ENCODE measurements at regions not wholly inside any gene's neighbourhood (a gene's known extent, or its start where the extent isn't known, plus 50 kb on each side); places are given as distances from the start of the nearest gene placed in this dataset.
A peak's percentile ranks its signal among the peaks of the same experiment; 100 is the strongest.

DNA sequence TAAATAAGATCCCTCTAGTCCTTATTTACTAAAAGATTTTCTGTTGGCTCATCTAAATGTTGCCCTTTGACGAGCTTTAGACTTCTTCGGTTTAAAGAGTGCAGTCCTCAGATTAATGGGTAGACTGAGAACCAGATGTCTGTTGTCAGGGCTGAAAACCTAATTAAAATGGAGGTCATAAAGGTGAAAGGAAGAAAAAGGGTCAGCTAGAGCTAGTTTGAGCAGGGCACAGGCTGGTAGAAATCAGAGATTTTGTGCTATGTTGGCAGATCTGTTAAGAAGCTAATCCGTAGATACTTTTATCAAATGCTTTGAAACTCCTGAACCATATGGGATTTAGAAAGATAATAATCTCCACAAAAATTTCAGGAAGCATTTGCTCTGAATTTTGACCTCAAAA is 959.0 kb downstream of the PLA2G4A start:
- Histone ChIP-seq H3K27me3 (ENCODE audit: insufficient read depth, low read depth, low read length) (no peaks in the 10 kb centered on the region), H3K4me2 (ENCODE audit: low read length) (no peak overlapping the region), H3K9me2 (ENCODE audit: insufficient read depth, low read length) (no peaks in the 10 kb centered on the region), H3F3A (ENCODE audit: insufficient read depth, low read length, poor library complexity, severe bottlenecking) (no peaks in the 10 kb centered on the region), H3K9me3 (ENCODE audit: low read length) (no peaks in the 10 kb centered on the region), H4K20me1 (ENCODE audit: insufficient read depth) (no peaks in the 10 kb centered on the region), H3K9ac (ENCODE audit: low read length) (no peak overlapping the region), H2AFZ (ENCODE audit: low read depth, low read length) (no peak overlapping the region), H3K4me3 (ENCODE audit: low read length) (no peak overlapping the region), H3K36me3 (ENCODE audit: insufficient read depth, low read length) (no peaks in the 10 kb centered on the region), H3K79me2 (replicated peaks; ENCODE audit: insufficient read depth, low read length) (no peaks in the 10 kb centered on the region), H3K27ac (ENCODE audit: low read length) (no peak overlapping the region)
- TF ChIP-seq MXI1 (conservative IDR thresholded peaks at IDR 0.05; ENCODE audit: poor library complexity, severe bottlenecking) (no peak), CTCF (IDR thresholded peaks at IDR 0.05; ENCODE audit: poor library complexity, severe bottlenecking) (no peak), EP300 (conservative IDR thresholded peaks at IDR 0.05; ENCODE audit: poor library complexity, severe bottlenecking) (no peak), EZH2 (IDR thresholded peaks at IDR 0.05; ENCODE audit: borderline replicate concordance, insufficient read depth, low read length, poor library complexity, severe bottlenecking) (no peak), TAF1 (IDR thresholded peaks at IDR 0.05; ENCODE audit: low read depth) (no peak), POLR2AphosphoS5 (IDR thresholded peaks at IDR 0.05) (no peak), RAD21 (conservative IDR thresholded peaks at IDR 0.05) (no peak), SMC3 (conservative IDR thresholded peaks at IDR 0.05; ENCODE audit: poor library complexity) (no peak)
- TF ChIP-seq, protein P1, sequence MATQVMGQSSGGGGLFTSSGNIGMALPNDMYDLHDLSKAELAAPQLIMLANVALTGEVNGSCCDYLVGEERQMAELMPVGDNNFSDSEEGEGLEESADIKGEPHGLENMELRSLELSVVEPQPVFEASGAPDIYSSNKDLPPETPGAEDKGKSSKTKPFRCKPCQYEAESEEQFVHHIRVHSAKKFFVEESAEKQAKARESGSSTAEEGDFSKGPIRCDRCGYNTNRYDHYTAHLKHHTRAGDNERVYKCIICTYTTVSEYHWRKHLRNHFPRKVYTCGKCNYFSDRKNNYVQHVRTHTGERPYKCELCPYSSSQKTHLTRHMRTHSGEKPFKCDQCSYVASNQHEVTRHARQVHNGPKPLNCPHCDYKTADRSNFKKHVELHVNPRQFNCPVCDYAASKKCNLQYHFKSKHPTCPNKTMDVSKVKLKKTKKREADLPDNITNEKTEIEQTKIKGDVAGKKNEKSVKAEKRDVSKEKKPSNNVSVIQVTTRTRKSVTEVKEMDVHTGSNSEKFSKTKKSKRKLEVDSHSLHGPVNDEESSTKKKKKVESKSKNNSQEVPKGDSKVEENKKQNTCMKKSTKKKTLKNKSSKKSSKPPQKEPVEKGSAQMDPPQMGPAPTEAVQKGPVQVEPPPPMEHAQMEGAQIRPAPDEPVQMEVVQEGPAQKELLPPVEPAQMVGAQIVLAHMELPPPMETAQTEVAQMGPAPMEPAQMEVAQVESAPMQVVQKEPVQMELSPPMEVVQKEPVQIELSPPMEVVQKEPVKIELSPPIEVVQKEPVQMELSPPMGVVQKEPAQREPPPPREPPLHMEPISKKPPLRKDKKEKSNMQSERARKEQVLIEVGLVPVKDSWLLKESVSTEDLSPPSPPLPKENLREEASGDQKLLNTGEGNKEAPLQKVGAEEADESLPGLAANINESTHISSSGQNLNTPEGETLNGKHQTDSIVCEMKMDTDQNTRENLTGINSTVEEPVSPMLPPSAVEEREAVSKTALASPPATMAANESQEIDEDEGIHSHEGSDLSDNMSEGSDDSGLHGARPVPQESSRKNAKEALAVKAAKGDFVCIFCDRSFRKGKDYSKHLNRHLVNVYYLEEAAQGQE (IDR thresholded peaks at IDR 0.05; ENCODE audit: borderline replicate concordance): no peak

DNA sequence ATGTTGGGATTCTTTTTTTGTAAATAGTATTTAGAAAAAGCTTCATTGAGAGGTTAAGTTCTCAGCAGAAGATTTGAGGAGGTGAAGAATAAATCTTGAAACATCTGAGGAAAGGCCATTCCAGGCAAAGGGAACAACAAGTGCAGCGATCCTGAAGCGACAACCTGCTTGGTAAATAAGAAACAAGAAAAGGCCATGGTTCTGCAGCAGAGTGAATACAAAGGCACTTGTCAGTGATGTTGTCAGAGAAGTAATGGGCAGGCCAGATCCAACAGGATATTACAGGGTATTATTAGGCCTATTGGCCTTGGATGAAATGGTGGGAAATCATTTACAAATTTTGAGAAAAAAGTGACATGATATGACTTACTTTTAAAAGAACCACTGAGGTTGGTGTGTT is 960.0 kb downstream of the PLA2G4A start:
- Histone ChIP-seq H3K4me3 (ENCODE audit: low read length) (no peak overlapping the region), H3F3A (ENCODE audit: insufficient read depth, low read length, poor library complexity, severe bottlenecking) (no peaks in the 10 kb centered on the region), H3K27ac (ENCODE audit: low read length) (no peak overlapping the region), H2AFZ (ENCODE audit: low read depth, low read length) (no peak overlapping the region), H3K4me2 (ENCODE audit: low read length) (no peak overlapping the region), H3K79me2 (replicated peaks; ENCODE audit: insufficient read depth, low read length) (no peaks in the 10 kb centered on the region), H3K9me3 (ENCODE audit: low read length) (no peaks in the 10 kb centered on the region), H3K27me3 (ENCODE audit: insufficient read depth, low read depth, low read length) (no peaks in the 10 kb centered on the region), H3K9ac (ENCODE audit: low read length) (no peak overlapping the region), H3K9me2 (ENCODE audit: insufficient read depth, low read length) (no peaks in the 10 kb centered on the region), H3K36me3 (ENCODE audit: insufficient read depth, low read length) (no peaks in the 10 kb centered on the region), H4K20me1 (ENCODE audit: insufficient read depth) (no peaks in the 10 kb centered on the region)
- TF ChIP-seq EP300 (conservative IDR thresholded peaks at IDR 0.05; ENCODE audit: poor library complexity, severe bottlenecking): peak; percentile 55
- no peak for TF ChIP-seq CTCF (IDR thresholded peaks at IDR 0.05; ENCODE audit: poor library complexity, severe bottlenecking)
- TF ChIP-seq, protein P1 (IDR thresholded peaks at IDR 0.05; ENCODE audit: borderline replicate concordance): no peak
- peak; percentile 38 for TF ChIP-seq POLR2AphosphoS5 (IDR thresholded peaks at IDR 0.05)
- no peak for TF ChIP-seq SMC3 (conservative IDR thresholded peaks at IDR 0.05; ENCODE audit: poor library complexity)
- TF ChIP-seq EZH2 (IDR thresholded peaks at IDR 0.05; ENCODE audit: borderline replicate concordance, insufficient read depth, low read length, poor library complexity, severe bottlenecking): no peak
- no peak for TF ChIP-seq RAD21 (conservative IDR thresholded peaks at IDR 0.05)
- no peak for TF ChIP-seq MXI1 (conservative IDR thresholded peaks at IDR 0.05; ENCODE audit: poor library complexity, severe bottlenecking)
- TF ChIP-seq TAF1 (IDR thresholded peaks at IDR 0.05; ENCODE audit: low read depth): no peak
